Gastrocnemius medialis (tissue), 4 donors: ENCODE measurements at regions not wholly inside any gene's neighbourhood (a gene's known extent, or its start where the extent isn't known, plus 50 kb on each side); places are given as distances from the start of the nearest gene placed in this dataset.

ENCODE experiments used
- ATAC-seq, 2 donors: fragments of 150-250 bp; one replicate each; pipeline ENCODE4 v1.9.1; 2016
- DNase-seq, 2 donors: peaks; one replicate each; pipeline ENCODE4 v3.0.0-alpha.2; 2019
- H3K27ac ChIP-seq, 4 donors: fragments of 200-600 bp; sonication (generic); 1 replicate in 1 of 4; 2 replicates in 3 of 4; pipeline ENCODE4 v1.5.1; 2016 to 2018; ENCODE audit warnings: mild to moderate bottlenecking in 2 of 4, moderate library complexity in 1 of 4
- H3K27me3 ChIP-seq, 3 donors: fragments of 200-600 bp; sonication (generic) in 2 of 3; 1 replicate in 1 of 3; 2 replicates in 2 of 3; pipeline versions ENCODE4 v1.5.1 to v1.6.0; 2016 to 2019; ENCODE audit warnings: mild to moderate bottlenecking in 1 of 3, moderate library complexity in 1 of 3
- H3K36me3 ChIP-seq, 2 donors: fragments of 200-600 bp; sonication (generic) in 1 of 2; one replicate each; pipeline ENCODE4 v1.5.1; 2017 to 2018
- H3K4me1 ChIP-seq, 2 donors: fragments of 200-600 bp; sonication (generic) in 1 of 2; one replicate each; pipeline ENCODE4 v1.5.1; 2016 to 2017; ENCODE audit warnings: mild to moderate bottlenecking in 2 of 2
- H3K4me3 ChIP-seq, 4 donors: fragments of 200-600 bp; sonication (generic) in 3 of 4; 1 replicate in 1 of 4; 2 replicates in 3 of 4; pipeline ENCODE4 v1.5.1; 2016 to 2019; ENCODE audit warnings: mild to moderate bottlenecking in 2 of 4
- H3K9me3 ChIP-seq, 3 donors: fragments of 200-600 bp; sonication (generic) in 2 of 3; 1 replicate in 1 of 3; 2 replicates in 2 of 3; pipeline ENCODE4 v1.5.1; 2016 to 2019
- CTCF ChIP-seq, 5 experiments: fragments of 450-650 bp in 3 of 5; fragments of 200-600 bp in 2 of 5; sonication (generic) in 2 of 5; IDR thresholded peaks in 4 of 5; conservative IDR thresholded peaks in 1 of 5; 1 replicate in 4 of 5; 2 replicates in 1 of 5; pipeline ENCODE4 v1.5.1; 2016 to 2019; ENCODE audit warnings: antibody characterized with exemption in 5 of 5, mild to moderate bottlenecking in 3 of 5, moderate library complexity in 3 of 5
- POLR2A ChIP-seq, 2 donors: fragments of 450-650 bp; IDR thresholded peaks; one replicate each; pipeline ENCODE4 v1.6.1; 2017; ENCODE audit warnings: antibody characterized with exemption in 2 of 2, mild to moderate bottlenecking in 2 of 2, moderate library complexity in 2 of 2
- in situ Hi-C, 4 donors: fragments of 200-750 bp; cut with MboI; loops; one replicate each; pipeline versions ENCODE4 v1.15.0 to v1.8.0; 2017; ENCODE audit warnings: low sequenced_read_pairs in 4 of 4
- intact Hi-C: fragments of 100-400 bp; cut with DNase I; formaldehyde crosslinking; loops from one replicate; pipeline ENCODE4 v1.15.1; 2023; ENCODE audit warnings: low total_unique reads

- ATAC-seq: no peak
- no peak for DNase-seq
- Histone ChIP-seq H3K4me1 (no peaks in the 10 kb centered on the region), H3K4me3 (no peak overlapping the region), H3K27ac (no peak overlapping the region), H3K9me3 (no peaks in the 10 kb centered on the region), H3K27me3 (no peaks in the 10 kb centered on the region), H3K36me3 (no peaks in the 10 kb centered on the region)
- in situ Hi-C loops: no loop called here
- intact Hi-C loops: no loop called here
- no peak for TF ChIP-seq CTCF (IDR thresholded peaks at IDR 0.05 in 4 of 5, conservative IDR thresholded peaks at IDR 0.05 in 1 of 5)
- TF ChIP-seq POLR2A (IDR thresholded peaks at IDR 0.05): no peak
These were observed 295.5 kb upstream of the RND3 start for GRCh38 chr2:150783015-150783414.

GRCh38 chr2:150782613-150783012 lies 295.1 kb upstream of the RND3 start:
- Histone ChIP-seq H3K27me3 (no peaks in the 10 kb centered on the region), H3K27ac (no peak overlapping the region), H3K36me3 (no peaks in the 10 kb centered on the region), H3K9me3 (no peaks in the 10 kb centered on the region), H3K4me1 (no peaks in the 10 kb centered on the region), H3K4me3 (no peak overlapping the region)
- no peak for ATAC-seq
- TF ChIP-seq POLR2A (IDR thresholded peaks at IDR 0.05) (no peak), CTCF (IDR thresholded peaks at IDR 0.05 in 4 of 5, conservative IDR thresholded peaks at IDR 0.05 in 1 of 5) (no peak)
- no peak for DNase-seq
- in situ Hi-C loops: no loop called here
- intact Hi-C loops: no loop called here

GRCh38 chr2:150781142-150781541 lies 293.7 kb upstream of the RND3 start:
- no peak for DNase-seq
- intact Hi-C loops (no loop called here), in situ Hi-C loops (no loop called here)
- Histone ChIP-seq H3K4me1 (no peaks in the 10 kb centered on the region), H3K9me3 (no peaks in the 10 kb centered on the region), H3K27ac (no peak overlapping the region), H3K4me3 (no peak overlapping the region), H3K36me3 (no peaks in the 10 kb centered on the region), H3K27me3 (no peaks in the 10 kb centered on the region)
- ATAC-seq: no peak
- TF ChIP-seq POLR2A (IDR thresholded peaks at IDR 0.05): no peak
- TF ChIP-seq CTCF (IDR thresholded peaks at IDR 0.05 in 4 of 5, conservative IDR thresholded peaks at IDR 0.05 in 1 of 5): no peak

GRCh38 chr2:150778828-150779227 lies 291.4 kb upstream of the RND3 start:
- DNase-seq: no peak
- no peak overlapping the region for H3K27ac ChIP-seq
- H3K4me3 ChIP-seq: no peak overlapping the region
- no peaks in the 10 kb centered on the region for H3K9me3 ChIP-seq
- H3K36me3 ChIP-seq: no peaks in the 10 kb centered on the region
- no peak for ATAC-seq
- intact Hi-C loops (no loop called here), in situ Hi-C loops (no loop called here)
- TF ChIP-seq POLR2A (IDR thresholded peaks at IDR 0.05) (no peak), CTCF (IDR thresholded peaks at IDR 0.05 in 4 of 5, conservative IDR thresholded peaks at IDR 0.05 in 1 of 5) (no peak)
- H3K4me1 ChIP-seq: no peaks in the 10 kb centered on the region
- H3K27me3 ChIP-seq: no peaks in the 10 kb centered on the region

GRCh38 chr2:150769421-150769820 lies 282.0 kb upstream of the RND3 start:
- no peak for ATAC-seq
- H3K27me3 ChIP-seq: no peaks in the 10 kb centered on the region
- no peak overlapping the region for H3K4me3 ChIP-seq
- in situ Hi-C loops (no loop called here), intact Hi-C loops (no loop called here)
- no peaks in the 10 kb centered on the region for H3K9me3 ChIP-seq
- no peaks in the 10 kb centered on the region for H3K4me1 ChIP-seq
- no peak overlapping the region for H3K27ac ChIP-seq
- TF ChIP-seq POLR2A (IDR thresholded peaks at IDR 0.05): no peak
- no peak for TF ChIP-seq CTCF (IDR thresholded peaks at IDR 0.05 in 4 of 5, conservative IDR thresholded peaks at IDR 0.05 in 1 of 5)
- no peak for DNase-seq
- H3K36me3 ChIP-seq: no peaks in the 10 kb centered on the region
